ENCODE measurements at regions not wholly inside any gene's neighbourhood (a gene's known extent, or its start where the extent isn't known, plus 50 kb on each side); places are given as distances from the start of the nearest gene placed in this dataset.
"Not testable (repeated sequence)": the region's sequence is repeated elsewhere in the genome, so short reads cannot be mapped to it uniquely, and the experiment has no call there.

DNA sequence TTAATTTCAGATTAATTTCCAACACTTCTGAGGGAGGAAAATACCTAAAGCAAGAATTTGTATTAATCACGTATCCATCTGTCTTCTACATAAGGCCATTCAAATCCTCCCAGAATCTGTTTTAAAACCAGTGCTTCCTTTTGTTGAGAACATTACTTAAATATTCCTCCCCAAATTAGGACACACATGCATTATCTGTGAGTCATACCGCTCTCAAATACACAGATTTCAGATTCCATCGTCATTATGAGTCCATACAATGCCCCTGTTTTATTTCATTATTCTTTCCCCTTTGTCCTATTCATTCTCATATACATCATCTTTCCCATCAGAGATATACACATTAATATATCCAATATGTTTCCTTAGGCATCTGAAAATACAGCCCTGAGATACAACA lies 57.3 kb upstream of the PRSS12 start:
- no peaks in the 10 kb centered on the region for H3K9me3 Mint-ChIP-seq
- no peak overlapping the region for H3K4me3 Mint-ChIP-seq (ENCODE audit: low read depth)
- H3K36me3 Mint-ChIP-seq (ENCODE audit: low read depth): no peaks in the 10 kb centered on the region
- intact Hi-C loops (cut with micrococcal nuclease): no loop called here
- H3K27me3 Mint-ChIP-seq (ENCODE audit: low read depth): no peaks in the 10 kb centered on the region
- no peaks in the 10 kb centered on the region for H3K4me1 Mint-ChIP-seq (ENCODE audit: low read depth)
- H3K27ac Mint-ChIP-seq: no peak overlapping the region
- DNase-seq (ENCODE audit: low spot score): no peak

GRCh38 chr4:118417325-118417724 lies 64.5 kb upstream of the PRSS12 start:
- Mint-ChIP-seq H3K27ac (no peak overlapping the region), H3K4me3 (ENCODE audit: low read depth) (no peak overlapping the region), H3K27me3 (ENCODE audit: low read depth) (peaks cover 3% of the 10 kb centered on the region), H3K9me3 (no peaks in the 10 kb centered on the region), H3K36me3 (ENCODE audit: low read depth) (no peaks in the 10 kb centered on the region), H3K4me1 (ENCODE audit: low read depth) (no peaks in the 10 kb centered on the region)
- intact Hi-C loops (cut with micrococcal nuclease): no loop called here
- no peak for DNase-seq (ENCODE audit: low spot score)

DNA sequence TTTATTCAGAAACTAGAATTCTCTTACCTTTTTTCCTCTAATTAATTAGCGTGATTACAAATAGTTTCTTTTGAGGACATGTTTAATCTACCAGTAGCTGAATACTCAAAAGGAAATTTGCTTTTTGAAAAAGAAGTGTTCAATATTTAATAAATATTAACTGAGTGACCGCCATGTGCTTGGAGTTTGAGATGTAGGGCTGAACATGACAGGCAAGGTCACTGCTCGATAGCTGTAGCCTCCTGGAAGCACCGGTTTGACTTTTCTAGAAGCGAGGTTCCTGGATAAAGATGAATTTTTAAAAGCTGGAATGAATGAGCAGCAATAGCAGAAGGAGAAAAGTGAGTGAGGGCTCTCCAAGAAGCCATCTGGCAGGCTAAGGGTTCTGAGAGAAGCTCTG lies 65.0 kb upstream of the PRSS12 start:
- DNase-seq (ENCODE audit: low spot score); H3K4me1 Mint-ChIP-seq (ENCODE audit: low read depth); intact Hi-C loops (cut with micrococcal nuclease); H3K9me3 Mint-ChIP-seq; H3K36me3 Mint-ChIP-seq (ENCODE audit: low read depth); H3K27ac Mint-ChIP-seq; H3K4me3 Mint-ChIP-seq (ENCODE audit: low read depth); H3K27me3 Mint-ChIP-seq (ENCODE audit: low read depth): not testable (repeated sequence)

DNA sequence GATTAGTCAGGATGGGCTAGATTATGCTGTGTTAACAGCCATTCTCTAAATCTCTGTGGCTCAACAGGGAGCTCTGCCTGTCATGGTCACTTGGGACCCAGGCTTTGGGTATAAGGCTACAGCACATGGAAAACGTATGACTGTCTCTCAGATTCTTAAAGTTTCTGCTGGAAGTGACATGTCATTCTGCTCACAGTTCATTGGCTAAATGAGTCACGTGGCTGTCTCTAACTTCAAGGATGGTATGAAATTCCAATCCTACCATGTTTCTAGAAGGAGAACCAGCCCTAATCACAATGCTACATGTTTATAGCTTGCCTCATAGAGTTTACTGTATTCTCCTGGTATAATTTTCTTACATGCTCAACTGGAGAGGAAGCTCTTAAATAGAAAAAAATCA lies 65.6 kb upstream of the PRSS12 start:
- H3K9me3 Mint-ChIP-seq; H3K27me3 Mint-ChIP-seq (ENCODE audit: low read depth); H3K36me3 Mint-ChIP-seq (ENCODE audit: low read depth): not testable (repeated sequence)

GRCh38 chr4:118419626-118420025 lies 66.8 kb upstream of the PRSS12 start:
- H3K36me3 Mint-ChIP-seq (ENCODE audit: low read depth); H3K9me3 Mint-ChIP-seq; H3K27me3 Mint-ChIP-seq (ENCODE audit: low read depth); DNase-seq (ENCODE audit: low spot score); H3K4me1 Mint-ChIP-seq (ENCODE audit: low read depth); H3K4me3 Mint-ChIP-seq (ENCODE audit: low read depth); intact Hi-C loops (cut with micrococcal nuclease); H3K27ac Mint-ChIP-seq: not testable (repeated sequence)

More for the DNA sequence above, 65.6 kb upstream of the PRSS12 start:
- intact Hi-C loops (cut with micrococcal nuclease); H3K4me3 Mint-ChIP-seq (ENCODE audit: low read depth); H3K27ac Mint-ChIP-seq; DNase-seq (ENCODE audit: low spot score); H3K4me1 Mint-ChIP-seq (ENCODE audit: low read depth): not testable (repeated sequence)

GRCh38 chr4:118424062-118424461 lies 71.3 kb upstream of the PRSS12 start:
- peak; percentile 20 for DNase-seq (ENCODE audit: low spot score)
- H3K4me3 Mint-ChIP-seq (ENCODE audit: low read depth); H3K36me3 Mint-ChIP-seq (ENCODE audit: low read depth); H3K4me1 Mint-ChIP-seq (ENCODE audit: low read depth); H3K27me3 Mint-ChIP-seq (ENCODE audit: low read depth); intact Hi-C loops (cut with micrococcal nuclease); H3K27ac Mint-ChIP-seq; H3K9me3 Mint-ChIP-seq: not testable (repeated sequence)

DNA sequence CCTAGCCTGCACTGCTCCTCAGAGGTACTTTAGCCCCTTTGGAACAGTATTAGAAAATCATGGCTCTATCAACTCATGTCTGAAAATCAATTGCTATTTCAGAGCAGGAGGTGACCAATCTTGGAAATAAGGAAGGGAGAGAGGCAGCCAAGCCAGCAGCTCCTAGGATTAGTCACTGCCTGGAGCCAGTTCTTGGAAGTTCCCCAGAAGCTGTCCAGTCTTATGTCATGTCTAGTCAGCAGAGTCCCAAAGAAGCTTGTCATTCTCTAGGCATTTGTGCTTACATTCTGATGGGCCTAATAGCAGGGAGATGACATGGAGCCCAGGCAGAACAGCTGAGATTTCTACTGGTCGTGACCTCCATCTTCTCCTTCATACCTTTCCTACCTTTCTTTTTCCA lies 76.1 kb upstream of the PRSS12 start:
- H3K27me3 Mint-ChIP-seq (ENCODE audit: low read depth); intact Hi-C loops (cut with micrococcal nuclease); H3K4me1 Mint-ChIP-seq (ENCODE audit: low read depth): not testable (repeated sequence)

DNA sequence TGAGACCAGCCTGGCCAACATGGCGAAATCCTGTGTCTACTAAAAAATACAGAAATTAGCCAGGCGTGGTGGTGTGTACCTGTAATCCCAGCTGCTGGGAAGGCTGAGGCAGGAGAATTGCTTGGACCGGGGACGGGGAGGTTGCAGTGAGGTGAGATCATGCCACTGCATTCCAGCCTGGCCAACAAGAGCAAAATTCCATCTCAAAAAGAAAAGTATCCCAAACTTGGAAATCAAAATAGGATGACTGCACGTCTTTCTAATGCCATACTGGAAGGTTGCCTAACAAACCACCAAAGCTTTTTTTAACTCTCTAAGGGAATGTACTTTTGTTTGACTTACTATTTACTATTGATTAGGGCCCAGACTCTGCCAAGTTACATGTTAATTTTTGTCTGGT lies 79.6 kb upstream of the PRSS12 start:
- DNase-seq (ENCODE audit: low spot score); H3K9me3 Mint-ChIP-seq; H3K27ac Mint-ChIP-seq; H3K27me3 Mint-ChIP-seq (ENCODE audit: low read depth); H3K4me1 Mint-ChIP-seq (ENCODE audit: low read depth); H3K36me3 Mint-ChIP-seq (ENCODE audit: low read depth); H3K4me3 Mint-ChIP-seq (ENCODE audit: low read depth); intact Hi-C loops (cut with micrococcal nuclease): not testable (repeated sequence)

More for the DNA sequence above, 76.1 kb upstream of the PRSS12 start:
- H3K4me3 Mint-ChIP-seq (ENCODE audit: low read depth); H3K9me3 Mint-ChIP-seq; H3K27ac Mint-ChIP-seq; H3K36me3 Mint-ChIP-seq (ENCODE audit: low read depth); DNase-seq (ENCODE audit: low spot score): not testable (repeated sequence)

DNA sequence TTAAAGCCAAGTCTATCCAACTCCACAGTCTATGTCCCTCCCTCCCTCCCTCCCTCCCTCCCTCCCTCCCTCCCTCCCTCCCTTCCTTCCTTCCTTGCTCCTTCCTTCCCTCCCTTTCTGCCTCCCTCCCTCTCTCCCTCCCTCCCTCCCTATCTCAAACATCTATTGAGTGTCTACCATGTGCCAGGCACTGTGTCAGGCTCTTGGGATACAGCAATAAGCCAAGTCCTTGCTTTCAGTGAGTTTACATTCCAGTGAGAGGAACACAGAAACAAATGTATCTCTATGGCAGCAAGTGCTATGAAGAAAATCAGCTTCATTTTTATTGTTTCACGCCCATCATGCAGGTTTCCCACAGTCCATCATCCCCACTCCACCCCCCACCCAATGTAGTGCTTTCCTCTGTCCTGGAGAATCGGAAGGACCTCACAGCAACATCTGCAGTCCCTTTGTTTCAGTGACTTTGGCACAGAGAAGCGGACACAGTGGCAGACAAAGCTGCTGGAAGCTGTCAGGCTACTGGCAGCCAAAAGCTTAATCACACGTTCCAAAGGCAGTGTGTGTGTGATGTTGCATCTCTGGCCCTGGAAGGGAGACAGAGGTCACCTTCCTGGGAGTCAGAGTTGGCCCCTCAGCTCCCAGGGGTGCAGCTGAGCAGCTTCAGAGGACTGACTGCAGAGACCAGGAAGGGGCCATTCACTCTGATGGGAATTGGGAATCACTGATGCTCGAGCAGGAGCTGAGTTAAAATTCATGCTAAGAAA lies 81.0 kb upstream of the PRSS12 start:
- intact Hi-C loops (cut with micrococcal nuclease); H3K4me3 Mint-ChIP-seq (ENCODE audit: low read depth): not testable (repeated sequence)

GRCh38 chr4:118435415-118435814 lies 82.6 kb upstream of the PRSS12 start:
- H3K4me3 Mint-ChIP-seq (ENCODE audit: low read depth); H3K27ac Mint-ChIP-seq; H3K4me1 Mint-ChIP-seq (ENCODE audit: low read depth); intact Hi-C loops (cut with micrococcal nuclease); H3K27me3 Mint-ChIP-seq (ENCODE audit: low read depth); H3K36me3 Mint-ChIP-seq (ENCODE audit: low read depth); H3K9me3 Mint-ChIP-seq; DNase-seq (ENCODE audit: low spot score): not testable (repeated sequence)

More for the DNA sequence above, 81.0 kb upstream of the PRSS12 start:
- H3K9me3 Mint-ChIP-seq; DNase-seq (ENCODE audit: low spot score); H3K36me3 Mint-ChIP-seq (ENCODE audit: low read depth); H3K27ac Mint-ChIP-seq; H3K27me3 Mint-ChIP-seq (ENCODE audit: low read depth); H3K4me1 Mint-ChIP-seq (ENCODE audit: low read depth): not testable (repeated sequence)

DNA sequence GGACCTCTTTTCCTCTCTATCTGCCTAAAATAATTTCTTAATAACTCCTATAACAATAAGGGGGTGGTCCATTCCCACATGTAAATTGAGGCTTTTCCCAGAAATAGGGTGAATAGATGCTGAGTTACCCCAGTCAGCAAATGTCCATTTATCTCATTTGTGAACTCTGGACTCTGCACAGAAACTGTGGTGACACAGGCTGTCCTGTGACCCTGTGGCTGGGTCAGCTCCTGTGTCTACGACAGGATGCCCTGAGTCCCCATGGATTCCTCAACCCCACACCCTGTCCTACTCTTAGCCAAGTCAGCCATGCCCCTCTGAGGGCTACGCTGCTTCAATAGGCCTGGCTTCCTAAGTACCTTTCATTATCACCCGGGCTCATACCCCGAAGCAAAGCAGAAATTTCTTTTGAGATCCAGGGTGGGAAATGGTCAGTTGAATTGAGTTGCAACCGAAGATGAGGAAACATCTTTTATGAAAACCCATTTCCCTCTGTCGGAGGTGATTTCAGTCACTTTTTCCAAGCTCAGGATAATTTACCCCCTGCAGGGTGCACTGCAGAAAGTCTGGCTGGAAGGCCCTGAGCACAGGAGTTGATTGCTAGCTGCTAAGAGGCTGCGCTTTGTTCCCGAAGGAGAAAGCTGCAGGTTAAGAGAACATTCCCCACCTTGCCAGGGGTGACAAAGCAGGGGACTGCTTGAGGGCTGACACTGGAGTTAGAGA lies 89.5 kb upstream of the PRSS12 start:
- H3K4me3 Mint-ChIP-seq (ENCODE audit: low read depth); H3K9me3 Mint-ChIP-seq; H3K4me1 Mint-ChIP-seq (ENCODE audit: low read depth); intact Hi-C loops (cut with micrococcal nuclease); H3K27me3 Mint-ChIP-seq (ENCODE audit: low read depth); H3K27ac Mint-ChIP-seq; H3K36me3 Mint-ChIP-seq (ENCODE audit: low read depth); DNase-seq (ENCODE audit: low spot score): not testable (repeated sequence)

DNA sequence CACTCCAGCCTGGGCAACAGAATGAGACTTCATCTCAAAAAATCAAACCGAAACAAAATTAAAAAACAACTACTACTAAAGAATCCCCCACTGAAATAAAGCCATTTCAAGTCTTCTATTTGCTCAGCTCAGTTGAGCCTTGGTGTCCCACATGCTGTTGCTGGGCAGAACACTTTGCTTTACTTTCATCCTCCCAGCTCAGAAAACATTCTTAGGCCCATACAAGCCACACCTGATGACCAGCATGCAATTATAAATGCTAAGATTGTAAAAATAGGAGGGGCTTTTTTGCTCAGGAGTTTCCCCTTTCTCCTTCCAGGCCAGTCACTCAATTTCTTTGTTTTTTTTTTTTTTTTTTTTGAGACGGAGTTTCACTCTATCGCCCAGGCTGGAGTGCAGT lies 94.6 kb upstream of the PRSS12 start:
- H3K4me1 Mint-ChIP-seq (ENCODE audit: low read depth); H3K9me3 Mint-ChIP-seq; H3K27me3 Mint-ChIP-seq (ENCODE audit: low read depth); H3K4me3 Mint-ChIP-seq (ENCODE audit: low read depth); DNase-seq (ENCODE audit: low spot score); H3K36me3 Mint-ChIP-seq (ENCODE audit: low read depth); H3K27ac Mint-ChIP-seq; intact Hi-C loops (cut with micrococcal nuclease): not testable (repeated sequence)

- DNase-seq (ENCODE audit: low spot score); H3K4me1 Mint-ChIP-seq (ENCODE audit: low read depth); H3K36me3 Mint-ChIP-seq (ENCODE audit: low read depth); H3K27me3 Mint-ChIP-seq (ENCODE audit: low read depth); H3K27ac Mint-ChIP-seq; H3K4me3 Mint-ChIP-seq (ENCODE audit: low read depth); H3K9me3 Mint-ChIP-seq; intact Hi-C loops (cut with micrococcal nuclease): not testable (repeated sequence)
Measured at GRCh38 chr4:118454857-118455256, 102.1 kb upstream of the PRSS12 start.
